Retinal pigment epithelial cell (primary cell): ENCODE measurements at regions not wholly inside any gene's neighbourhood (a gene's known extent, or its start where the extent isn't known, plus 50 kb on each side); places are given as distances from the start of the nearest gene placed in this dataset.
"Not testable (repeated sequence)": the region's sequence is repeated elsewhere in the genome, so short reads cannot be mapped to it uniquely, and the experiment has no call there.

ENCODE experiments used
- DNase-seq: peaks from one replicate; pipeline ENCODE4 v3.0.0-alpha.2; 2010; ENCODE audit warnings: low read depth
- H3K4me3 ChIP-seq: 2 replicates; pipeline ENCODE4 v1.5.1; 2011; ENCODE audit warnings: mild to moderate bottlenecking, low read length, control low read depth, moderate library complexity
- TF ChIP-seq, protein P1 (sequence below): conservative IDR thresholded peaks from 2 replicates; pipeline ENCODE4 v1.5.1; 2011; ENCODE audit warnings: low read depth, low read length, control low read depth, inconsistent platforms

DNA sequence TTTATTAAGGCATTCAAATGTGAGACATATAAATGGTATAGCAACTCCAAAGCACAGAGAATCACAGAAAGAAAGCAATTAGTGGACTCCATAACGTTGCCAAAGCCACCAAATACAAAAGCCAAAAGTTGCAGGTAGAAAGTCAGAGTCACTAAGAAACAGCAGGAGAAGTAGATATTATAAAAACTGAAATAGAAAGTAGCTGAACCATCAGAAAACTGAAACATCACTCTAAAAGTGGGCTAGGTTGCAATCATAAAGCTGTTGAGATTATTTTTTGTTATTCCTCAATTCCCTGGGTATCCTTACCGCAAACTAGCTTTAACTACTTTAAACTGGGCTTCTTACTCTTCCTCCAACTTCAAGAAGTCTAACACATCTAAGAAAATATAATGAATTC, 108.1 kb upstream of the ARRDC3 start:
- TF ChIP-seq, protein P1, sequence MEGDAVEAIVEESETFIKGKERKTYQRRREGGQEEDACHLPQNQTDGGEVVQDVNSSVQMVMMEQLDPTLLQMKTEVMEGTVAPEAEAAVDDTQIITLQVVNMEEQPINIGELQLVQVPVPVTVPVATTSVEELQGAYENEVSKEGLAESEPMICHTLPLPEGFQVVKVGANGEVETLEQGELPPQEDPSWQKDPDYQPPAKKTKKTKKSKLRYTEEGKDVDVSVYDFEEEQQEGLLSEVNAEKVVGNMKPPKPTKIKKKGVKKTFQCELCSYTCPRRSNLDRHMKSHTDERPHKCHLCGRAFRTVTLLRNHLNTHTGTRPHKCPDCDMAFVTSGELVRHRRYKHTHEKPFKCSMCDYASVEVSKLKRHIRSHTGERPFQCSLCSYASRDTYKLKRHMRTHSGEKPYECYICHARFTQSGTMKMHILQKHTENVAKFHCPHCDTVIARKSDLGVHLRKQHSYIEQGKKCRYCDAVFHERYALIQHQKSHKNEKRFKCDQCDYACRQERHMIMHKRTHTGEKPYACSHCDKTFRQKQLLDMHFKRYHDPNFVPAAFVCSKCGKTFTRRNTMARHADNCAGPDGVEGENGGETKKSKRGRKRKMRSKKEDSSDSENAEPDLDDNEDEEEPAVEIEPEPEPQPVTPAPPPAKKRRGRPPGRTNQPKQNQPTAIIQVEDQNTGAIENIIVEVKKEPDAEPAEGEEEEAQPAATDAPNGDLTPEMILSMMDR: no peak
- DNase-seq: no peak
- no peak overlapping the region for H3K4me3 ChIP-seq

DNA sequence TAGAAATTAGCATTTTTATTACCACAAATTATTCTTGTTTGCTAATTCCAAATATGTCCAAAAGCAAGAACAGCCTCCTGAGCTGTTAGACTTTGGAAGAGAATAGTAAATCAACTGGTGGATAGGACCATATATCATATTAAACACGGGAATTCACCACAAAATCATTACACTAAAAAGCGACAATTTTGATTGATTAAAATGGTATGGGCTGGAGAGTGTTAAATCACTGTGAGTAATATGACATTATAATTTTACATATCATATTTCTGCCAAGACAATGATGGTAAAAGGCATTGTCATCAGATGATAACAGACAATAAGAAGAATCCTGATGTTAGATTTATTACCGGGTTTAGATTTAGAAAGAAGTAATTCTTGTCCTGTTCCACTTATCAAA, 107.2 kb upstream of the ARRDC3 start:
- TF ChIP-seq, protein P1: no peak
- H3K4me3 ChIP-seq: no peak overlapping the region
- no peak for DNase-seq

DNA sequence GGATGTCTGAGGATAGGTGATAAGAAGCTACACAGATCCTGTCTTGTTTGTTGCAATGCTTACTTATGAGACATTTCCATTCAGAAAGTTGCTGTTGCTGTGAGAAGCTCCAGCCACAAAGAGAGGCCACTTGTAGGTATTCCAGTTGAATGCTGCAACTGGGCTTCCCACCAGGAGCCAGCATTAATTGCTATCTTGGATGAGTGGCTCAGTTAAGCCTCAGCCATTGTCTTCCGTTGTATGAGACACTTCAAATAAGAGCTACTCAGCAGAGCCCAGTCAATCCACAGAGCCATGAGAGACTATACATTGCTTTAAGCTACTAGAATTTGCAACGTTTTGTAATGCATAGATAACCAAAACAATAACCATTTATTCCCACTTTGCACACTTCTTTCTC, 104.3 kb upstream of the ARRDC3 start:
- no peak overlapping the region for H3K4me3 ChIP-seq
- DNase-seq: no peak
- TF ChIP-seq, protein P1: no peak

DNA sequence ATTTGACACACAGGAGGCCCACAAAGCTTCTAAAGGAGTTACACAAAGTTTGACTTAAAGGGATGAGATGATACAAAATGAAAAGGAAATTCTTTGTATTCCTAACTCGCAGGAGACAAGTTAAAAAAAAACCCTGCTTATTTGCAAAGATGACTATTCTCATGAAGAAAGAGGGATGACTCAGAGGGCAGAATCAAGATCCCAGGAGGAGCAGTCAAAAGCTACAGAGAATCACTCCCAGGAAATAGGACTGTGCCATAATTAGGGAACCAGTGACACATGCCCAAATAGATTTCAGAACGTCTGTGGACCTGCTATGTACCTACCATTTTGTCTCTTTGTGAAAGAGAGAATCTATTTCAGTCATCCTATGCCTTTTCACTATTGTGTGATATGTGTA, 103.5 kb upstream of the ARRDC3 start:
- TF ChIP-seq, protein P1: no peak
- DNase-seq: no peak
- H3K4me3 ChIP-seq: no peak overlapping the region

DNA sequence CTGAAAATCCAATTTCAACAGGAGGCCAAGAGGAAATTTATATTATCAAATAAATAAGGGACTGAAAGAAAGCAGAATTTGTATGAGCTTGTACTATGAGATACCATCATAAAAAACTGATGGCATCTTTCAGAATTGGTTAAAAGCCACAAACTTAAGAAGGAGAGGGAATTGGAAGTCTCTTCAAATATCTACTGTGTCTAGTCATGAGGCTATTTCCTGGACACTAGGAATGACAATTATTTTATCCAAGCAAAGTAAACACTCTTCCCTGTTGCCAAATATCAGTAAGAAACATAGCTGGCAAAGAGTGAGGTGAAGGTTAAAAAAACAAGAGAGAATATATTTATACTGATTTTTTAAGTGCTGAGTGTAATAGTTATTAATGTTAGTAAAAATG, 101.5 kb upstream of the ARRDC3 start:
- TF ChIP-seq, protein P1: no peak
- H3K4me3 ChIP-seq: no peak overlapping the region
- DNase-seq: no peak

DNA sequence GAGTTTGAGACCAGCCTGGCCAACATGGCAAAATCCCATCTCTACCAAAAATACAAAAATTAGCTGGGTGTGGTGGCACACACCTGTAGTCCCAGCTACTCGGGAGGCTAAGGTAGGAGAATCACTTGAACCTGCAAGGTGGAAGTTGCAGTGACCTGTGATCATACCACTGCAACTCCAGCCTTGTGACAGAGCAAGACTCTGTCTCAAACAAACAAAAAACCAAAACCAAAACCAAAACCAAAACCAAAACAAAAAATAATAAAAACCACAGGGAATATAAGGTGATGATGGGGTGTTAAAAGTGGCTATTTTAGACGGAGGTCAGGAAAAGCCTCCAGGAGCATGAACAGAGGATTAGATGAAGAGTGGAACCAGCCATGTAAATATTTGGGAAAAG, 96.3 kb upstream of the ARRDC3 start:
- DNase-seq, H3K4me3 ChIP-seq: not testable (repeated sequence)

DNA sequence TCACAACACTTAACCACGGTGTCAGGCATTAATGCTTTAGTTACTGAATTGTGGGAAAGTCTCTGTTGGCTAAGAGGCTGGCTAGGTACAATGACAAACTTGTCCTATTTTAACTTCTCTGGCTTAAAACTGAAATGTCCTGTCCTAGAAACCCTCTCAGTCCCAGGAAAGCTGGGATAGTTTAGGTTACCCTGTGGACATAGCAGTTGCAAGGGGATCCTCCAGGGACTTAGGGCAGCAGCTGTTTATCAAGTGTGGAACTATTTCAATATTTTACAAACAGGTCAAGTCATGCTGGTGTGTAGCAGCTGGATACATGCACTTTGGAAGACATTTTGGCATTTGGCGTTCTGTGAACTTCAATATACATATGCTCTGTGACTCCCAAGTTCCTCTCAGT, 95.0 kb upstream of the ARRDC3 start:
- H3K4me3 ChIP-seq: no peak overlapping the region
- no peak for DNase-seq
- TF ChIP-seq, protein P1: no peak

DNA sequence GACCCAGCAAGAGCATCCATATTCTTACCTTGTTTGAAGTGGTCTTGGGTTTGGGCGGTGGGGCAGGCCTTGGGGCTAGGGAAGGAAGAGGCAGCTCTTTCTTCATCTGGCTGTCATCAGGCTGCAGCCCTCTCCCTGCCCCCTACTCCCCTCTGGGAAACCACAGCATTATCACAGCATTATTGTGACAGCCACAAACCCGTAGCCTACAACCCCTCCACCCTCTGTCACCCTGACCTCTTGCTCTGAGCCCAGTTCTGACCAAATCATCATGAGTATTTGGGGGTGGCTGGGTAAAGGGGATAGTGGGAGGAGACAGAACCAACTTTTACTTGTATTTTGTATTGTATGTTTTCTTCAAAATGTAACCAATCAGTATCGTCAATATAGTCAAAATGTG, 94.3 kb upstream of the ARRDC3 start:
- TF ChIP-seq, protein P1: no peak
- no peak for DNase-seq
- H3K4me3 ChIP-seq: no peak overlapping the region
